GM18526 (cell line): ENCODE measurements at regions not wholly inside any gene's neighbourhood (a gene's known extent, or its start where the extent isn't known, plus 50 kb on each side); places are given as distances from the start of the nearest gene placed in this dataset.

ENCODE experiments used
- POLR2A ChIP-seq: IDR thresholded peaks from 3 replicates; pipeline ENCODE4 v1.6.1; 2011; ENCODE audit not compliant: insufficient read length; ENCODE audit errors: extremely low read depth

GRCh38 chr3:106355873-106356272, 487.1 kb upstream of the CBLB start:
- TF ChIP-seq POLR2A: no peak

- TF ChIP-seq POLR2A: no peak
Measured at GRCh38 chr3:106359692-106360091, 490.9 kb upstream of the CBLB start.

- no peak for TF ChIP-seq POLR2A
Measured at GRCh38 chr3:106364477-106364876, 495.7 kb upstream of the CBLB start.

- no peak for TF ChIP-seq POLR2A
Measured at GRCh38 chr3:106365061-106365691, 496.4 kb upstream of the CBLB start.

- TF ChIP-seq POLR2A: no peak
Measured at GRCh38 chr3:106366352-106366751, 497.5 kb upstream of the CBLB start.

GRCh38 chr3:106367496-106367895, 498.7 kb upstream of the CBLB start:
- no peak for TF ChIP-seq POLR2A

GRCh38 chr3:106371221-106371970, 502.6 kb upstream of the CBLB start:
- no peak for TF ChIP-seq POLR2A

- TF ChIP-seq POLR2A: no peak
Measured at GRCh38 chr3:106371971-106372805, 503.4 kb upstream of the CBLB start.

- TF ChIP-seq POLR2A: no peak
Measured at GRCh38 chr3:106372806-106373190, 504.0 kb upstream of the CBLB start.

- TF ChIP-seq POLR2A: no peak
Measured at GRCh38 chr3:106376016-106376570, 507.3 kb upstream of the CBLB start.

- TF ChIP-seq POLR2A: no peak
Measured at GRCh38 chr3:106379251-106379750, 510.5 kb upstream of the CBLB start.

- no peak for TF ChIP-seq POLR2A
Measured at GRCh38 chr3:106380232-106380631, 511.4 kb upstream of the CBLB start.

GRCh38 chr3:106381286-106381938, 512.6 kb upstream of the CBLB start:
- no peak for TF ChIP-seq POLR2A

- no peak for TF ChIP-seq POLR2A
Measured at GRCh38 chr3:106381939-106382335, 513.1 kb upstream of the CBLB start.

- no peak for TF ChIP-seq POLR2A
Measured at GRCh38 chr3:106386050-106386449, 517.2 kb upstream of the CBLB start.
